HG03159 (cell line): ENCODE measurements at regions not wholly inside any gene's neighbourhood (a gene's known extent, or its start where the extent isn't known, plus 50 kb on each side); places are given as distances from the start of the nearest gene placed in this dataset.

Experiments
- ATAC-seq: cut with Tn5 transposase; IDR thresholded peaks from one replicate; pipeline ENCODE4 v1.9.1; 2021; ENCODE audit warnings: mild to moderate bottlenecking, moderate library complexity; ENCODE audit not compliant: unreplicated experiment

- ATAC-seq, result no peak
These were observed 365.0 kb downstream of the SEMA3D start for GRCh38 chr7:84821671-84822534.

- ATAC-seq, result no peak
These were observed 366.4 kb downstream of the SEMA3D start for GRCh38 chr7:84820481-84820880.

- no peak for ATAC-seq
These were observed 369.8 kb downstream of the SEMA3D start for GRCh38 chr7:84817016-84817415.

GRCh38 chr7:84813376-84813775 lies 373.5 kb downstream of the SEMA3D start:
- no peak for ATAC-seq

- no peak for ATAC-seq
These were observed 374.8 kb downstream of the SEMA3D start for GRCh38 chr7:84812021-84812420.

- ATAC-seq, result no peak
These were observed 375.5 kb downstream of the SEMA3D start for GRCh38 chr7:84811362-84811761.

- ATAC-seq, result no peak
These were observed 377.0 kb downstream of the SEMA3D start for GRCh38 chr7:84809877-84810276.

- ATAC-seq, result no peak
These were observed 382.9 kb downstream of the SEMA3D start for GRCh38 chr7:84803979-84804378.

- no peak for ATAC-seq
These were observed 385.5 kb downstream of the SEMA3D start for GRCh38 chr7:84801396-84801795.

- no peak for ATAC-seq
These were observed 386.0 kb downstream of the SEMA3D start for GRCh38 chr7:84800846-84801245.

- ATAC-seq, result no peak
These were observed 387.8 kb downstream of the SEMA3D start for GRCh38 chr7:84799106-84799505.

- no peak for ATAC-seq
These were observed 394.5 kb downstream of the SEMA3D start for GRCh38 chr7:84792231-84792893.

GRCh38 chr7:84790882-84791281 lies 396.0 kb downstream of the SEMA3D start:
- no peak for ATAC-seq

- no peak for ATAC-seq
These were observed 400.8 kb downstream of the SEMA3D start for GRCh38 chr7:84786073-84786472.

- ATAC-seq, result no peak
These were observed 402.4 kb downstream of the SEMA3D start for GRCh38 chr7:84784450-84784849.

GRCh38 chr7:84783141-84783778 lies 403.6 kb downstream of the SEMA3D start:
- ATAC-seq, result no peak

GRCh38 chr7:84781838-84782237 lies 405.0 kb downstream of the SEMA3D start:
- ATAC-seq, result no peak

GRCh38 chr7:84780158-84781124 lies 406.4 kb downstream of the SEMA3D start:
- ATAC-seq, result no peak

- no peak for ATAC-seq
These were observed 429.1 kb downstream of the SEMA3D start for GRCh38 chr7:84757761-84758160.

GRCh38 chr7:84746353-84746752 lies 440.5 kb downstream of the SEMA3D start:
- no peak for ATAC-seq

GRCh38 chr7:84744385-84744784 lies 442.5 kb downstream of the SEMA3D start:
- ATAC-seq, result no peak
